K562 (cell line): ENCODE measurements at regions not wholly inside any gene's neighbourhood (a gene's known extent, or its start where the extent isn't known, plus 50 kb on each side); places are given as distances from the start of the nearest gene placed in this dataset.

ENCODE experiments used
- CREM ChIP-seq: IDR thresholded peaks from 2 replicates; pipeline ENCODE4 v1.6.1; 2014; ENCODE audit warnings: antibody characterized with exemption, low read depth
- LARP7 ChIP-seq: fragments of 450-650 bp; IDR thresholded peaks from 2 replicates; pipeline ENCODE4 v1.6.1; 2016
- SREBF1 ChIP-seq: fragments of 150-350 bp; IDR thresholded peaks from 2 replicates; pipeline ENCODE4 v1.6.1; 2014; ENCODE audit warnings: antibody characterized with exemption, low read depth, low read length, borderline replicate concordance
- TFE3 ChIP-seq: fragments of 450-650 bp; formaldehyde crosslinking; IDR thresholded peaks from 2 replicates; pipeline ENCODE4 v1.4.0; 2020; ENCODE audit warnings: mild to moderate bottlenecking, mixed read lengths
- YBX1 ChIP-seq: fragments of 450-650 bp; IDR thresholded peaks from 2 replicates; pipeline ENCODE4 v1.7.1; 2016; ENCODE audit warnings: mild to moderate bottlenecking
- ZBED1 ChIP-seq: IDR thresholded peaks from 2 replicates; pipeline ENCODE4 v1.6.1; 2014
- ZKSCAN8 ChIP-seq: fragments of 200-800 bp; sonication (Bioruptor generic); IDR thresholded peaks from 2 replicates; pipeline ENCODE4 v1.6.1; 2016; ENCODE audit warnings: missing genetic modification characterization, missing compliant biosample characterization
- TF ChIP-seq, protein P1 (sequence below): sonication (generic); formaldehyde crosslinking; IDR thresholded peaks from 2 replicates; pipeline ENCODE4 v1.8.0; 2023; ENCODE audit warnings: missing genetic modification reagents, mild to moderate bottlenecking, borderline replicate concordance
- TF ChIP-seq, protein P2 (sequence below), 3 experiments: fragments of 200-800 bp in 1 of 3; fragments of 250-450 bp in 1 of 3; fragments of 450-650 bp in 1 of 3; sonication (Bioruptor Pico) in 1 of 3; sonication (Bioruptor generic) in 1 of 3; formaldehyde crosslinking in 1 of 3; IDR thresholded peaks; 2 replicates each; pipeline versions ENCODE4 v1.6.1 to v1.8.0; 2016 to 2022; ENCODE audit warnings: mild to moderate bottlenecking in 2 of 3, missing genetic modification characterization in 2 of 3, missing compliant biosample characterization in 1 of 3, moderate library complexity in 1 of 3
- TF ChIP-seq, protein P3 (sequence below): fragments of 250-450 bp; sonication (Bioruptor Pico); IDR thresholded peaks from 2 replicates; pipeline ENCODE4 v1.5.0; 2021; ENCODE audit warnings: mild to moderate bottlenecking, borderline replicate concordance
- TF ChIP-seq, protein P4 (sequence below): fragments of 250-450 bp; sonication (Bioruptor Pico); IDR thresholded peaks from 2 replicates; pipeline ENCODE4 v1.4.0; 2020; ENCODE audit warnings: mild to moderate bottlenecking, moderate library complexity, borderline replicate concordance

DNA sequence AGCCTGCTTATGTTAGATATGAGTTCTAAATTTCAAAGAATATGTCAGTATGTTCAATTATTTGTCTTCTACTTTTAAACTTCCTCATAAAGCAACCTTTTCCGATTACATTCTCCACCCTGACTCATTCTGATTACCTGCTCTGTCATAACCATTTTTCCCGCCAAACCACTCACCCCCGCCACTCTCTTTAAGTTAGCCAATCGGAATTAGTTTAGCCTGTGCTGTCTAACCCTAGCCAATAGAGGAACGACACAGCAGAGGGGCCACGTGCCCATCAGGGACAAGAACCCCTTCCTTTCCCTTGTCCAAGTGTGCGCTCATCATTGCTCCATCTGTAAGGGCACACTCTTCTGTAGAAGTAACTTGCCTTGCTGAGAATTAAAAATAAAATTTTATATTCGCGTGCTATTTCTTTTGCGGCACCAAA is 91.4 kb downstream of the CCDC71L start (continued):
- TF ChIP-seq, protein P1, sequence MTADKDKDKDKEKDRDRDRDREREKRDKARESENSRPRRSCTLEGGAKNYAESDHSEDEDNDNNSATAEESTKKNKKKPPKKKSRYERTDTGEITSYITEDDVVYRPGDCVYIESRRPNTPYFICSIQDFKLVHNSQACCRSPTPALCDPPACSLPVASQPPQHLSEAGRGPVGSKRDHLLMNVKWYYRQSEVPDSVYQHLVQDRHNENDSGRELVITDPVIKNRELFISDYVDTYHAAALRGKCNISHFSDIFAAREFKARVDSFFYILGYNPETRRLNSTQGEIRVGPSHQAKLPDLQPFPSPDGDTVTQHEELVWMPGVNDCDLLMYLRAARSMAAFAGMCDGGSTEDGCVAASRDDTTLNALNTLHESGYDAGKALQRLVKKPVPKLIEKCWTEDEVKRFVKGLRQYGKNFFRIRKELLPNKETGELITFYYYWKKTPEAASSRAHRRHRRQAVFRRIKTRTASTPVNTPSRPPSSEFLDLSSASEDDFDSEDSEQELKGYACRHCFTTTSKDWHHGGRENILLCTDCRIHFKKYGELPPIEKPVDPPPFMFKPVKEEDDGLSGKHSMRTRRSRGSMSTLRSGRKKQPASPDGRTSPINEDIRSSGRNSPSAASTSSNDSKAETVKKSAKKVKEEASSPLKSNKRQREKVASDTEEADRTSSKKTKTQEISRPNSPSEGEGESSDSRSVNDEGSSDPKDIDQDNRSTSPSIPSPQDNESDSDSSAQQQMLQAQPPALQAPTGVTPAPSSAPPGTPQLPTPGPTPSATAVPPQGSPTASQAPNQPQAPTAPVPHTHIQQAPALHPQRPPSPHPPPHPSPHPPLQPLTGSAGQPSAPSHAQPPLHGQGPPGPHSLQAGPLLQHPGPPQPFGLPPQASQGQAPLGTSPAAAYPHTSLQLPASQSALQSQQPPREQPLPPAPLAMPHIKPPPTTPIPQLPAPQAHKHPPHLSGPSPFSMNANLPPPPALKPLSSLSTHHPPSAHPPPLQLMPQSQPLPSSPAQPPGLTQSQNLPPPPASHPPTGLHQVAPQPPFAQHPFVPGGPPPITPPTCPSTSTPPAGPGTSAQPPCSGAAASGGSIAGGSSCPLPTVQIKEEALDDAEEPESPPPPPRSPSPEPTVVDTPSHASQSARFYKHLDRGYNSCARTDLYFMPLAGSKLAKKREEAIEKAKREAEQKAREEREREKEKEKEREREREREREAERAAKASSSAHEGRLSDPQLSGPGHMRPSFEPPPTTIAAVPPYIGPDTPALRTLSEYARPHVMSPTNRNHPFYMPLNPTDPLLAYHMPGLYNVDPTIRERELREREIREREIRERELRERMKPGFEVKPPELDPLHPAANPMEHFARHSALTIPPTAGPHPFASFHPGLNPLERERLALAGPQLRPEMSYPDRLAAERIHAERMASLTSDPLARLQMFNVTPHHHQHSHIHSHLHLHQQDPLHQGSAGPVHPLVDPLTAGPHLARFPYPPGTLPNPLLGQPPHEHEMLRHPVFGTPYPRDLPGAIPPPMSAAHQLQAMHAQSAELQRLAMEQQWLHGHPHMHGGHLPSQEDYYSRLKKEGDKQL: no peak
- TF ChIP-seq TFE3 (peak; percentile 19; the same call in 1 of the 2 replicates), LARP7 (no peak), YBX1 (no peak), CREM (peak; percentile 71), ZKSCAN8 (CRISPR knock-in tag) (peak; percentile 57; the same call in 1 of the 2 replicates), ZBED1 (peak; percentile 38; the same call in 1 of the 2 replicates), SREBF1 (no peak)
- TF ChIP-seq, protein P2, sequence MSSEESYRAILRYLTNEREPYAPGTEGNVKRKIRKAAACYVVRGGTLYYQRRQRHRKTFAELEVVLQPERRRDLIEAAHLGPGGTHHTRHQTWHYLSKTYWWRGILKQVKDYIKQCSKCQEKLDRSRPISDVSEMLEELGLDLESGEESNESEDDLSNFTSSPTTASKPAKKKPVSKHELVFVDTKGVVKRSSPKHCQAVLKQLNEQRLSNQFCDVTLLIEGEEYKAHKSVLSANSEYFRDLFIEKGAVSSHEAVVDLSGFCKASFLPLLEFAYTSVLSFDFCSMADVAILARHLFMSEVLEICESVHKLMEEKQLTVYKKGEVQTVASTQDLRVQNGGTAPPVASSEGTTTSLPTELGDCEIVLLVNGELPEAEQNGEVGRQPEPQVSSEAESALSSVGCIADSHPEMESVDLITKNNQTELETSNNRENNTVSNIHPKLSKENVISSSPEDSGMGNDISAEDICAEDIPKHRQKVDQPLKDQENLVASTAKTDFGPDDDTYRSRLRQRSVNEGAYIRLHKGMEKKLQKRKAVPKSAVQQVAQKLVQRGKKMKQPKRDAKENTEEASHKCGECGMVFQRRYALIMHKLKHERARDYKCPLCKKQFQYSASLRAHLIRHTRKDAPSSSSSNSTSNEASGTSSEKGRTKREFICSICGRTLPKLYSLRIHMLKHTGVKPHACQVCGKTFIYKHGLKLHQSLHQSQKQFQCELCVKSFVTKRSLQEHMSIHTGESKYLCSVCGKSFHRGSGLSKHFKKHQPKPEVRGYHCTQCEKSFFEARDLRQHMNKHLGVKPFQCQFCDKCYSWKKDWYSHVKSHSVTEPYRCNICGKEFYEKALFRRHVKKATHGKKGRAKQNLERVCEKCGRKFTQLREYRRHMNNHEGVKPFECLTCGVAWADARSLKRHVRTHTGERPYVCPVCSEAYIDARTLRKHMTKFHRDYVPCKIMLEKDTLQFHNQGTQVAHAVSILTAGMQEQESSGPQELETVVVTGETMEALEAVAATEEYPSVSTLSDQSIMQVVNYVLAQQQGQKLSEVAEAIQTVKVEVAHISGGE (CRISPR knock-in tag; IDR thresholded peaks at IDR 0.05): peak in 1 of 3 experiments; percentile 81; a peak in 2 of 6 replicates
- TF ChIP-seq, protein P3, sequence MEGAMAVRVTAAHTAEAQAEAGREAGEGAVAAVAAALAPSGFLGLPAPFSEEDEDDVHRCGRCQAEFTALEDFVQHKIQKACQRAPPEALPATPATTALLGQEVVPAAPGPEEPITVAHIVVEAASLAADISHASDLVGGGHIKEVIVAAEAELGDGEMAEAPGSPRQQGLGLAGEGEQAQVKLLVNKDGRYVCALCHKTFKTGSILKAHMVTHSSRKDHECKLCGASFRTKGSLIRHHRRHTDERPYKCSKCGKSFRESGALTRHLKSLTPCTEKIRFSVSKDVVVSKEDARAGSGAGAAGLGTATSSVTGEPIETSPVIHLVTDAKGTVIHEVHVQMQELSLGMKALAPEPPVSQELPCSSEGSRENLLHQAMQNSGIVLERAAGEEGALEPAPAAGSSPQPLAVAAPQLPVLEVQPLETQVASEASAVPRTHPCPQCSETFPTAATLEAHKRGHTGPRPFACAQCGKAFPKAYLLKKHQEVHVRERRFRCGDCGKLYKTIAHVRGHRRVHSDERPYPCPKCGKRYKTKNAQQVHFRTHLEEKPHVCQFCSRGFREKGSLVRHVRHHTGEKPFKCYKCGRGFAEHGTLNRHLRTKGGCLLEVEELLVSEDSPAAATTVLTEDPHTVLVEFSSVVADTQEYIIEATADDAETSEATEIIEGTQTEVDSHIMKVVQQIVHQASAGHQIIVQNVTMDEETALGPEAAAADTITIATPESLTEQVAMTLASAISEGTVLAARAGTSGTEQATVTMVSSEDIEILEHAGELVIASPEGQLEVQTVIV: no peak
- TF ChIP-seq, protein P4, sequence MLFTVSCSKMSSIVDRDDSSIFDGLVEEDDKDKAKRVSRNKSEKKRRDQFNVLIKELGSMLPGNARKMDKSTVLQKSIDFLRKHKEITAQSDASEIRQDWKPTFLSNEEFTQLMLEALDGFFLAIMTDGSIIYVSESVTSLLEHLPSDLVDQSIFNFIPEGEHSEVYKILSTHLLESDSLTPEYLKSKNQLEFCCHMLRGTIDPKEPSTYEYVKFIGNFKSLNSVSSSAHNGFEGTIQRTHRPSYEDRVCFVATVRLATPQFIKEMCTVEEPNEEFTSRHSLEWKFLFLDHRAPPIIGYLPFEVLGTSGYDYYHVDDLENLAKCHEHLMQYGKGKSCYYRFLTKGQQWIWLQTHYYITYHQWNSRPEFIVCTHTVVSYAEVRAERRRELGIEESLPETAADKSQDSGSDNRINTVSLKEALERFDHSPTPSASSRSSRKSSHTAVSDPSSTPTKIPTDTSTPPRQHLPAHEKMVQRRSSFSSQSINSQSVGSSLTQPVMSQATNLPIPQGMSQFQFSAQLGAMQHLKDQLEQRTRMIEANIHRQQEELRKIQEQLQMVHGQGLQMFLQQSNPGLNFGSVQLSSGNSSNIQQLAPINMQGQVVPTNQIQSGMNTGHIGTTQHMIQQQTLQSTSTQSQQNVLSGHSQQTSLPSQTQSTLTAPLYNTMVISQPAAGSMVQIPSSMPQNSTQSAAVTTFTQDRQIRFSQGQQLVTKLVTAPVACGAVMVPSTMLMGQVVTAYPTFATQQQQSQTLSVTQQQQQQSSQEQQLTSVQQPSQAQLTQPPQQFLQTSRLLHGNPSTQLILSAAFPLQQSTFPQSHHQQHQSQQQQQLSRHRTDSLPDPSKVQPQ: peak; percentile 73; the same call in 1 of the 2 replicates
